Esophagus muscularis mucosa (tissue), 4 donors: ENCODE measurements at regions not wholly inside any gene's neighbourhood (a gene's known extent, or its start where the extent isn't known, plus 50 kb on each side); places are given as distances from the start of the nearest gene placed in this dataset.

ENCODE experiments used
- CTCF ChIP-seq, 3 experiments: fragments of 200-600 bp in 2 of 3; fragments of 450-650 bp in 1 of 3; sonication (generic) in 2 of 3; IDR thresholded peaks; one replicate each; pipeline ENCODE4 v1.5.1; 2017 to 2019; ENCODE audit warnings: antibody characterized with exemption in 3 of 3, mild to moderate bottlenecking in 2 of 3, moderate library complexity in 1 of 3
- EP300 ChIP-seq: sonication (generic); formaldehyde crosslinking; IDR thresholded peaks from one replicate; pipeline ENCODE4 v1.6.1; 2017; ENCODE audit warnings: antibody characterized with exemption
- POLR2A ChIP-seq: fragments of 450-650 bp; IDR thresholded peaks from one replicate; pipeline ENCODE4 v1.6.1; 2017; ENCODE audit warnings: antibody characterized with exemption, moderate library complexity, mild to moderate bottlenecking, low read depth
- POLR2AphosphoS5 ChIP-seq, 2 donors: sonication (generic); formaldehyde crosslinking; IDR thresholded peaks; one replicate each; pipeline ENCODE4 v1.6.1; 2017; ENCODE audit warnings: antibody characterized with exemption in 2 of 2

- TF ChIP-seq CTCF (IDR thresholded peaks at IDR 0.05) (no peak), POLR2A (no peak), POLR2AphosphoS5 (IDR thresholded peaks at IDR 0.05) (no peak), EP300 (no peak)
Observed at GRCh38 chr5:3531320-3531986, 64.2 kb upstream of the IRX1 start.
